ENCODE measurements at regions not wholly inside any gene's neighbourhood (a gene's known extent, or its start where the extent isn't known, plus 50 kb on each side); places are given as distances from the start of the nearest gene placed in this dataset.

DNA sequence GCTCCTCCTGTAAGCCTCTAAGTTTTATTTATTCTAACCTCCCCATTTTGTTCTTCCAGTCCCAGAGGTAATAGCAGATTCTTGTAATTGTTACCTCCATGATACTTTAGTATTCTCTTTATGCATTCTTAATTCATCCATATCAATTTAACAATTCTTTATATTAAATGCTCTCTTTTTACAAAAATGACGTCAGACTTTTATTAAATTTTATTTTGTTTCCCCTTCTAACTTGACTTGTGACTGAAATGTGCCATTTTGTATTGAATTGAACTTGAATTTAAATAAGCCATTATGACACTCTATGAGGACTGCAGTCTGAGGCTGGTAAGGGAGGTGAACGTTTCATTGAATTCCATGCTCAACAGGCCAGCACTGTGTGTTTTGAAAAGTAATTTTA lies 60.0 kb upstream of the NUDT10 start:
- no peak for DNase-seq
- Mint-ChIP-seq H3K36me3 (no peaks in the 10 kb centered on the region), H3K9me3 (peaks cover 0 to 4% (median 0%) of the 10 kb centered on the region in 7 donors), H3K27me3 (ENCODE audit: low read depth in 3 of 3) (peaks cover 0 to 2% (median 0%) of the 10 kb centered on the region in 3 donors), H3K4me3 (no peak overlapping the region), H3K4me1 (no peaks in the 10 kb centered on the region), H3K27ac (no peak overlapping the region)
- Histone ChIP-seq H3K79me2 (ENCODE audit: insufficient read depth, low read length) (no peaks in the 10 kb centered on the region), H3K9ac (ENCODE audit: insufficient read depth, low read length, poor library complexity, severe bottlenecking) (no peak overlapping the region), H3K4me3 (replicated peaks in 1 of 3; ENCODE audit: low read depth in 2 of 3, low read length in 3 of 3) (no peak overlapping the region), H3K36me3 (replicated peaks in 1 of 2; ENCODE audit: control insufficient read depth in 1 of 2, insufficient read depth in 2 of 2, low read length in 2 of 2) (no peaks in the 10 kb centered on the region), H3K27ac (ENCODE audit: low read depth in 1 of 2, low read length in 2 of 2) (no peak overlapping the region), H3K9me3 (replicated peaks in 1 of 2; ENCODE audit: control insufficient read depth in 1 of 2, insufficient read depth in 1 of 2, low read length in 2 of 2) (no peaks in the 10 kb centered on the region), H3K4me2 (replicated peaks; ENCODE audit: extremely low read depth, low read length, poor library complexity, severe bottlenecking) (no peak overlapping the region), H3K4me1 (ENCODE audit: control insufficient read depth in 1 of 2, insufficient read depth in 2 of 2, low read length in 2 of 2) (no peaks in the 10 kb centered on the region), H4K20me1 (ENCODE audit: insufficient read depth, low read length) (no peaks in the 10 kb centered on the region), H2AFZ (ENCODE audit: insufficient read depth, low read depth, low read length, poor library complexity, severe bottlenecking) (no peak overlapping the region), H3K27me3 (ENCODE audit: control insufficient read depth in 2 of 2, insufficient read depth in 2 of 2, low read length in 2 of 2) (no peaks in the 10 kb centered on the region)
- no CpG with 5 or more reads among the region's 2 CpGs for whole genome bisulfite sequencing (ENCODE audit: insufficient coverage)
- TF ChIP-seq, protein P1, sequence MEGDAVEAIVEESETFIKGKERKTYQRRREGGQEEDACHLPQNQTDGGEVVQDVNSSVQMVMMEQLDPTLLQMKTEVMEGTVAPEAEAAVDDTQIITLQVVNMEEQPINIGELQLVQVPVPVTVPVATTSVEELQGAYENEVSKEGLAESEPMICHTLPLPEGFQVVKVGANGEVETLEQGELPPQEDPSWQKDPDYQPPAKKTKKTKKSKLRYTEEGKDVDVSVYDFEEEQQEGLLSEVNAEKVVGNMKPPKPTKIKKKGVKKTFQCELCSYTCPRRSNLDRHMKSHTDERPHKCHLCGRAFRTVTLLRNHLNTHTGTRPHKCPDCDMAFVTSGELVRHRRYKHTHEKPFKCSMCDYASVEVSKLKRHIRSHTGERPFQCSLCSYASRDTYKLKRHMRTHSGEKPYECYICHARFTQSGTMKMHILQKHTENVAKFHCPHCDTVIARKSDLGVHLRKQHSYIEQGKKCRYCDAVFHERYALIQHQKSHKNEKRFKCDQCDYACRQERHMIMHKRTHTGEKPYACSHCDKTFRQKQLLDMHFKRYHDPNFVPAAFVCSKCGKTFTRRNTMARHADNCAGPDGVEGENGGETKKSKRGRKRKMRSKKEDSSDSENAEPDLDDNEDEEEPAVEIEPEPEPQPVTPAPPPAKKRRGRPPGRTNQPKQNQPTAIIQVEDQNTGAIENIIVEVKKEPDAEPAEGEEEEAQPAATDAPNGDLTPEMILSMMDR (IDR thresholded peaks at IDR 0.05) = no peak
- intact Hi-C loops (cut with micrococcal nuclease) = no loop called here

DNA sequence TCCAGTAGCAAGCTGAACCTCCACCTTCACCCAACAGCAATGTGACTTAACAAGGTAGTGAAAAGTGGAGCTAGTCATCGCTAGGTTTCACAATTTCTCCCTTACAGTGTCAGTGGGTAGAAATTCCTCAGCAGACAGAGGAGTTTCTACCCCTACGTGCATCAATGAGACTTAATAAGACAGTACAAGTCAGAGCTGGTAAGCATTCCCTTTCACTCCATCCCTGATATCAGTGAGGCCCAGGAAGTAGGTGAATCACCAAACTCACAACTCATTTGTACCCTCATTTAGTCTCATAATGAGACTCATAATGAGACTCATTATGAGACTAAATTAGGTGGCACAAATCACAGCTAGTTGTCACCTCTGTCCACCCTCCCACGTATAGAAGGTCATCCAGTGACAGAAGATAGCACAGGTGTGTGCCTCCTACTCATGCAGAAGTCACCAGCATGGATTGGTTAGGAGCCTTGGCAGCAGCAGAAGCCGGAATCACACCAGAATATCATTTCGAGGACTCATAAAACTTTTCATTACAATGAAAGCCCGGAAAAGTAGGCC lies 50.8 kb upstream of the NUDT10 start:
- Mint-ChIP-seq H3K4me3 (no peak overlapping the region), H3K9me3 (peaks cover 0 to 11% (median 7%) of the 10 kb centered on the region in 7 donors), H3K36me3 (no peaks in the 10 kb centered on the region), H3K27me3 (ENCODE audit: low read depth in 3 of 3) (peaks cover 0 to 2% (median 0%) of the 10 kb centered on the region in 3 donors), H3K27ac (no peak overlapping the region), H3K4me1 (no peaks in the 10 kb centered on the region)
- Histone ChIP-seq H3K4me3 (replicated peaks in 1 of 3; ENCODE audit: low read depth in 2 of 3, low read length in 3 of 3) (no peak overlapping the region), H2AFZ (ENCODE audit: insufficient read depth, low read depth, low read length, poor library complexity, severe bottlenecking) (no peak overlapping the region), H3K27ac (ENCODE audit: low read depth in 1 of 2, low read length in 2 of 2) (no peak overlapping the region), H4K20me1 (ENCODE audit: insufficient read depth, low read length) (no peaks in the 10 kb centered on the region), H3K9ac (ENCODE audit: insufficient read depth, low read length, poor library complexity, severe bottlenecking) (no peak overlapping the region), H3K36me3 (replicated peaks in 1 of 2; ENCODE audit: control insufficient read depth in 1 of 2, insufficient read depth in 2 of 2, low read length in 2 of 2) (no peaks in the 10 kb centered on the region), H3K27me3 (ENCODE audit: control insufficient read depth in 2 of 2, insufficient read depth in 2 of 2, low read length in 2 of 2) (no peaks in the 10 kb centered on the region), H3K4me1 (ENCODE audit: control insufficient read depth in 1 of 2, insufficient read depth in 2 of 2, low read length in 2 of 2) (no peaks in the 10 kb centered on the region), H3K4me2 (replicated peaks; ENCODE audit: extremely low read depth, low read length, poor library complexity, severe bottlenecking) (no peak overlapping the region), H3K9me3 (replicated peaks in 1 of 2; ENCODE audit: control insufficient read depth in 1 of 2, insufficient read depth in 1 of 2, low read length in 2 of 2) (no peaks in the 10 kb centered on the region), H3K79me2 (ENCODE audit: insufficient read depth, low read length) (no peaks in the 10 kb centered on the region)
- intact Hi-C loops (cut with micrococcal nuclease) = no loop called here
- TF ChIP-seq, protein P1 (IDR thresholded peaks at IDR 0.05) = no peak
- WGBS (ENCODE audit: insufficient coverage) = no CpG with 5 or more reads among the region's 6 CpGs
- DNase-seq = no peak

All from CD14-positive monocyte (primary cell).